WTC11 (cell line): ENCODE measurements at regions not wholly inside any gene's neighbourhood (a gene's known extent, or its start where the extent isn't known, plus 50 kb on each side); places are given as distances from the start of the nearest gene placed in this dataset.

Source experiments
- AFF4 ChIP-seq: sonication (generic); formaldehyde crosslinking; IDR thresholded peaks from 2 replicates; pipeline ENCODE4 v1.8.1; 2023; ENCODE audit warnings: mild to moderate bottlenecking, missing genetic modification reagents, borderline replicate concordance
- FOXJ3 ChIP-seq: sonication (generic); formaldehyde crosslinking; IDR thresholded peaks from 2 replicates; pipeline ENCODE4 v1.9.0; 2021; ENCODE audit warnings: missing genetic modification reagents, mild to moderate bottlenecking, borderline replicate concordance
- JUN ChIP-seq: sonication (generic); formaldehyde crosslinking; IDR thresholded peaks from 2 replicates; pipeline ENCODE4 v1.8.0; 2023; ENCODE audit warnings: mild to moderate bottlenecking, missing genetic modification reagents
- RORB ChIP-seq: fragments of 250-450 bp; sonication (Bioruptor Pico); IDR thresholded peaks from 2 replicates; pipeline ENCODE4 v1.9.0; 2021; ENCODE audit warnings: mild to moderate bottlenecking
- TF ChIP-seq, protein P1 (sequence below): sonication (generic); formaldehyde crosslinking; IDR thresholded peaks from 2 replicates; pipeline ENCODE4 v1.8.0; 2022; ENCODE audit warnings: mild to moderate bottlenecking, missing genetic modification reagents

GRCh38 chr22:19625331-19626041 lies 88.8 kb upstream of the SEPTIN5 start:
- TF ChIP-seq, protein P1, sequence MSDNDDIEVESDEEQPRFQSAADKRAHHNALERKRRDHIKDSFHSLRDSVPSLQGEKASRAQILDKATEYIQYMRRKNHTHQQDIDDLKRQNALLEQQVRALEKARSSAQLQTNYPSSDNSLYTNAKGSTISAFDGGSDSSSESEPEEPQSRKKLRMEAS (CRISPR knock-in tag): no peak
- no peak for TF ChIP-seq RORB (CRISPR knock-in tag)
- TF ChIP-seq AFF4: no peak
- TF ChIP-seq FOXJ3 (CRISPR knock-in tag): no peak
- no peak for TF ChIP-seq JUN (CRISPR knock-in tag)
